Endothelial cell (in vitro differentiated cells): ENCODE measurements at regions not wholly inside any gene's neighbourhood (a gene's known extent, or its start where the extent isn't known, plus 50 kb on each side); places are given as distances from the start of the nearest gene placed in this dataset.

Source experiments
- DNase-seq: peaks from one replicate; pipeline ENCODE4 v3.0.0; 2021; ENCODE audit warnings: low spot score
- H3K27ac Mint-ChIP-seq: one replicate; pipeline ENCODE4 v1.8.0; 2021; ENCODE audit warnings: mixed read lengths, inconsistent platforms; ENCODE audit not compliant: unreplicated experiment
- H3K27me3 Mint-ChIP-seq: one replicate; pipeline ENCODE4 v1.8.0; 2021; ENCODE audit warnings: mild to moderate bottlenecking, moderate library complexity, mixed read lengths, inconsistent platforms; ENCODE audit not compliant: unreplicated experiment
- H3K36me3 Mint-ChIP-seq: one replicate; pipeline ENCODE4 v1.8.0; 2021; ENCODE audit warnings: mild to moderate bottlenecking, low read depth, mixed read lengths, inconsistent platforms; ENCODE audit not compliant: unreplicated experiment
- H3K4me1 Mint-ChIP-seq: one replicate; pipeline ENCODE4 v1.8.0; 2021; ENCODE audit warnings: mild to moderate bottlenecking, mixed read lengths, inconsistent platforms; ENCODE audit not compliant: unreplicated experiment
- H3K4me3 Mint-ChIP-seq: one replicate; pipeline ENCODE4 v1.8.0; 2021; ENCODE audit warnings: mild to moderate bottlenecking, mixed read lengths, inconsistent platforms; ENCODE audit not compliant: unreplicated experiment
- H3K9me3 Mint-ChIP-seq: one replicate; pipeline ENCODE4 v1.8.0; 2021; ENCODE audit warnings: mixed read lengths, inconsistent platforms; ENCODE audit not compliant: unreplicated experiment
- TF ChIP-seq, protein P1 (sequence below): fragments of 200-600 bp; sonication (generic); IDR thresholded peaks from one replicate; pipeline ENCODE4 v1.5.0; 2021; ENCODE audit warnings: antibody characterized with exemption; ENCODE audit not compliant: unreplicated experiment

DNA sequence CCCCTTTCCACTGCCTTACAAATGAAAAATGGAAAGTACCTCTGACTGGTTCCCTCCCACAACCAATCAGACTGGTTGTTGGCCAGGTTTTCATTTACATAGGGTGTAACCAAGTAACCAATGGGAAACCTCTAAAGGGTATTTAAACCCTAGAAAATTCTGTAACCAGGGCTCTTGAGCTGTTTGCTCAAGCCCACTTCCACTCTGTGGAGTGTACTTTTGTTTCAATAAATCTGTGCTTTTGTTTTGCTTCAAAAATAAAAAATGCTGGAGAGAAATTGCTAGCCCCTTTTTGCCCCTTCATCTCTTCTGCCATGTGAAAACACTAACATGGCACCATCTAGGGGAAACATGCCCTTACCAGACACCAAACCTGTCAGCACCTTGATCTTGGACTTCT, 129.5 kb downstream of the AHR start:
- TF ChIP-seq, protein P1, sequence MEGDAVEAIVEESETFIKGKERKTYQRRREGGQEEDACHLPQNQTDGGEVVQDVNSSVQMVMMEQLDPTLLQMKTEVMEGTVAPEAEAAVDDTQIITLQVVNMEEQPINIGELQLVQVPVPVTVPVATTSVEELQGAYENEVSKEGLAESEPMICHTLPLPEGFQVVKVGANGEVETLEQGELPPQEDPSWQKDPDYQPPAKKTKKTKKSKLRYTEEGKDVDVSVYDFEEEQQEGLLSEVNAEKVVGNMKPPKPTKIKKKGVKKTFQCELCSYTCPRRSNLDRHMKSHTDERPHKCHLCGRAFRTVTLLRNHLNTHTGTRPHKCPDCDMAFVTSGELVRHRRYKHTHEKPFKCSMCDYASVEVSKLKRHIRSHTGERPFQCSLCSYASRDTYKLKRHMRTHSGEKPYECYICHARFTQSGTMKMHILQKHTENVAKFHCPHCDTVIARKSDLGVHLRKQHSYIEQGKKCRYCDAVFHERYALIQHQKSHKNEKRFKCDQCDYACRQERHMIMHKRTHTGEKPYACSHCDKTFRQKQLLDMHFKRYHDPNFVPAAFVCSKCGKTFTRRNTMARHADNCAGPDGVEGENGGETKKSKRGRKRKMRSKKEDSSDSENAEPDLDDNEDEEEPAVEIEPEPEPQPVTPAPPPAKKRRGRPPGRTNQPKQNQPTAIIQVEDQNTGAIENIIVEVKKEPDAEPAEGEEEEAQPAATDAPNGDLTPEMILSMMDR, result no peak
- no peaks in the 10 kb centered on the region for H3K9me3 Mint-ChIP-seq
- no peak overlapping the region for H3K4me3 Mint-ChIP-seq

DNA sequence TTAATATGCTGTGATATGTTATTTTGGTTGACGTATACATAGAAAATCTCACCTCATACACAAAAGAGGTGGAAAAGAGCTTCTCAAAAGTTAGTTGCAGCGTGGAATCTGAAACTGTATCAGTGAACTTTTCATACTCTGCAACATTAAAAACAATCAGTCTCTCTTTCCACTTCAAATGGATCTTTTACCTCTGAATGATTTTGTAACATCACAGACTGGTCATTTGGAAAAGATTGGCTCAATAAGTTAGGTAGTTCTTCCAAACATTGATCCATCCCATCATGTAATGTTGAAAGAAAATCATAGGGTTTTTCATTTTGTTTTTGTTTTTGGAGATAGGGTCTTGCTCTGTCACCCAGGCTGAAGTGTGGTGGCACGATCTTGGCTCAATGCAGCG, 131.1 kb downstream of the AHR start:
- no peak for DNase-seq
- no peak overlapping the region for H3K4me3 Mint-ChIP-seq
- no peaks in the 10 kb centered on the region for H3K9me3 Mint-ChIP-seq
- no peaks in the 10 kb centered on the region for H3K4me1 Mint-ChIP-seq
- H3K27ac Mint-ChIP-seq, result no peak overlapping the region
- TF ChIP-seq, protein P1, result no peak
- peaks cover 3% of the 10 kb centered on the region for H3K27me3 Mint-ChIP-seq
- no peaks in the 10 kb centered on the region for H3K36me3 Mint-ChIP-seq

More for the DNA sequence above, 129.5 kb downstream of the AHR start:
- H3K4me1 Mint-ChIP-seq, result no peaks in the 10 kb centered on the region
- no peaks in the 10 kb centered on the region for H3K36me3 Mint-ChIP-seq
- H3K27ac Mint-ChIP-seq, result no peak overlapping the region
- H3K27me3 Mint-ChIP-seq, result peaks cover 3% of the 10 kb centered on the region
- no peak for DNase-seq

DNA sequence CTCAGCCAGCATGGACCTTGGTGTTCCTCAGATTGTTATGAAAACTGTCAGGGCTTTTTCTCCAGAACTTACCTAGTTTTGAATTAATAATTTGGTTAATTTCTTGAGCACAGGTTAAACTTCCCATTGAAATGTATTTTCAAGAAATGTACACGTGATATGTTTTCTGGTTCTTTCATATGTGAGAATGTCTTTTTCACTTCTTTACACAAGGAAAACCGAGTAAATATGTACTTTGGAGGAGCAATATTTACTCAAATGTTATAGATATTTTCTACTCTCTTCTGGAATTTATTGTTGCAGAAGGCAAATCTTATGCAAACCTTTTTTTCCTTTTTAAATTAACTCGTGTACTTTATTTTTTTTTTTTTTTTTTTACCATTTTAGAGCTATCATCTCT, 134.3 kb downstream of the AHR start:
- no peaks in the 10 kb centered on the region for H3K27me3 Mint-ChIP-seq
- peaks cover 7% of the 10 kb centered on the region for H3K4me1 Mint-ChIP-seq
- no peaks in the 10 kb centered on the region for H3K36me3 Mint-ChIP-seq
- no peak overlapping the region for H3K27ac Mint-ChIP-seq
- TF ChIP-seq, protein P1, result no peak
- DNase-seq, result no peak
- no peak overlapping the region for H3K4me3 Mint-ChIP-seq
- no peaks in the 10 kb centered on the region for H3K9me3 Mint-ChIP-seq

DNA sequence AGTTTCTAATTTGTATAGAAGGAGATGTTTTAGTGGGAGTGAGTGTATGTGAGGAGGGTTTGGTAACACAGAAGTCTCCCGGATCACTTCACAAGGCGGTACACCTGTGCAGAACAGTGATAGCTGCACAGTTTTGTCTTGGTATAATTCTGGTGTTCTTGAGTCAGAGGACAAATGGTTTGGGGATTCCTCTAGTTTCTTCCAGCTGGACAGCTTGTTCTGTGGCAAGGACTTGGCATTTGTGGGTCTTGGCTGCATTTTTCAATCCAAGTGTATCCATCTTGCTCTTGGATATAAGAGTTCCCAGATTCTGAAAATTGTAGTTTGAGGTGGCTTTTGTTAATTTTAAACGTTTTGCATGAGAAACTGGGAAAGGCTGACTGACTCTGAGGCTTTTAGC, 135.7 kb downstream of the AHR start:
- H3K4me1 Mint-ChIP-seq, result peaks cover 15% of the 10 kb centered on the region
- no peaks in the 10 kb centered on the region for H3K9me3 Mint-ChIP-seq
- TF ChIP-seq, protein P1, result no peak
- no peaks in the 10 kb centered on the region for H3K36me3 Mint-ChIP-seq
- no peak overlapping the region for H3K4me3 Mint-ChIP-seq
- no peak for DNase-seq
- H3K27ac Mint-ChIP-seq, result no peak overlapping the region
- H3K27me3 Mint-ChIP-seq, result peaks cover 1% of the 10 kb centered on the region

DNA sequence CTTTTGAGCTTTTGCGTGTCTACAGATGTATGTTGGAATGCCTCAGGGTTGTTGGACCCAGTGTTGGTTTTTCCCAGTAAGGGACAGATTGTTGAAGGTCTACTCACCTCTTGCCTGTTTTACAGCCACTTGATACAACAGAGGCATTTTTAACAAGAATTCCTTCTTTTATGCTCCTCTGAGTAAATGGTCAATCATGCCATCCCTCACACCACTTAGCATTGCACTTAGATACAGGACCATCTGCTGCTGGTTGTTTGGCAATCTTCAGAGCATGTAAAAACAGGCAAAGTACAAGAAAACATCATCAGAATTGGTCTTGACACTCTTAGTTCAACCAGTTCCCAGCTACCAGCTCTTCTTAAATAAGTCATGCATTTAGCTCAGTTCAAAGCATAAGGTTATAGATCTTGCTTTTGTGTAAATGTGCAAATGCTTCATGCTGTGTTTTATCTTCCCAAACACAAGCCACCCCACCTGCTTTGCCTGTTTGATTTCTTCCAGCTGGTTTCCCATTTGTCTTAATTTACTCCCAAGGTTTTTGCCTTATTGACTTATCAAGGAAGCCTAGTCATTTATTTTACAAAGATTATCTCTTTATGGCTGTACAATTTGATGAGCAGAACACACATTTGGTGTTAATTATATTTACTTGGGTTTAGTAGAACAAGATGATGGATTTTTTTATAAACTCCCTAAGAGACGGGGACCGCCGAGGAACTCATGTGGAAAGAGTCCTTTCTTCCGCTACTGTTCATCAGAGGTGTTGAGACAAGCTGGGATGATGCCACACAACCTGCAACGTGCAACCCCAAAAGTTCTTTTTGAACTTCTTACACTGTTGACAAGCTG, 136.6 kb downstream of the AHR start:
- Mint-ChIP-seq H3K9me3 (no peaks in the 10 kb centered on the region), H3K27ac (no peak overlapping the region), H3K4me3 (no peak overlapping the region), H3K4me1 (peaks cover 15% of the 10 kb centered on the region), H3K36me3 (no peaks in the 10 kb centered on the region), H3K27me3 (peaks cover 1% of the 10 kb centered on the region)
- TF ChIP-seq, protein P1, result no peak
- no peak for DNase-seq
